ENCODE measurements at regions not wholly inside any gene's neighbourhood (a gene's known extent, or its start where the extent isn't known, plus 50 kb on each side); places are given as distances from the start of the nearest gene placed in this dataset.

DNA sequence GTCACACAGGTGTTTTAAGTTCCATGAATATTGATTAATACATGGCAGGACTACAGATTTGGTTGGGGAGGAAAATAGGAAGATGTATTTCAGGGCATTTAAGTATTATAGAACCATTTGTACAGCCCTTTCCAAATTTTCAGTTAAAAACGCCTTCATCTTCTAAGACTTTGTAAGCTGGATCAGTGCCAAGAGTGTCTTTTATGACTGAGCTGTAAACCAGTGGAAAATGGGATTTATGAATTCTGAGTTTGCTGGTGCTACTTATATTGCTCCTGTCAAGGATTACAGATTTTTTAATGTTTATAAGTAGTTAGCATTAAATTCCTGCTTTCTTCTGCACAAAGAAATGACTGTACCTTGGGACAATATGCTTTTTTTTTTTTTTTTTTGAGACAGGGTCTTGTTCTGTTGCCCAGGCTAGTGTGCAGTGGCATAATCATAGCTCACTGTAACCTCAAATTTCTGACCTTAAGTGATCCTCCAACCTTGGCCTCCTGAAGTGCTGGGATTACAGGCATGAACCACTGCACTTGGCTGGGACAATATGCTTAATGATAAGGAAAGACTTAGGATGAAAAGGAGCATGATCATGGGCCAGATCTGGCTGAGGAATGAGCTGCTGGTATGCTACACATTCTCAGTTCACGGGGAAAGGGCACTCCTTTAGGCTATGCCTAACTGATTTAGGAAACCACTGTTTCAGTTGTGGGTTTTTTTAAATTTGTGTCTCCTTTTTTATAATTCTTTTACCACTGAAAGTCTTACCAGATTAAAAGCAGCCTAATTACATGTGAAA, 113.6 kb upstream of the MTNR1B start:
- POLR2A ChIA-PET, result no interaction called here
- no peaks in the 10 kb centered on the region for H3K4me1 Mint-ChIP-seq
- no peaks in the 10 kb centered on the region for H3K36me3 Mint-ChIP-seq (ENCODE audit: low read depth)
- H3K27ac Mint-ChIP-seq, result no peak overlapping the region
- ATAC-seq (ENCODE audit: low read depth) (no peak), DNase-seq (no peak)
- intact Hi-C loops (cut with micrococcal nuclease), result no loop called here
- CTCF ChIA-PET, result no interaction called here
- no peaks in the 10 kb centered on the region for H3K27me3 Mint-ChIP-seq
- TF ChIP-seq CTCF (IDR thresholded peaks at IDR 0.05), result no peak
- H3K4me3 Mint-ChIP-seq, result no peak overlapping the region
- no peaks in the 10 kb centered on the region for H3K9me3 Mint-ChIP-seq

DNA sequence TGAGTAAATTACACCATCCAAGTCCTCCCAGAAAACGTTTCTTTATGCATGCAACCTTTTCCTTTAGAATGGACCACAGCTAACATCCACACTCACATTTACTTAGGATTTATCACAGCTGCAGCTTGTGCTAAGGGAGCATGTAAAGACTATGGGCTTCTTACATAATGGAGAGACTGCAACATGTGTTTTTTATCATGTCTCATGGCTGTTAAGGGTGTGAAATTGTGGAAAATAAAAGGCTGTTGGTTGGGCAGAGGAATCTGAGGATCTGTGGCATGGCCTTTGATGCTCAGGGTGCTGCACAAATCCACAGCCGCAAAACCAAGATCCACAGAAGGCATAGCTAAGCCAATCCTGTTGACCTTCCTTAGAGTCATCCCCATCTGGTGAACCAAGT, 112.0 kb upstream of the MTNR1B start:
- Mint-ChIP-seq H3K4me1 (no peaks in the 10 kb centered on the region), H3K27ac (no peak overlapping the region), H3K9me3 (no peaks in the 10 kb centered on the region), H3K4me3 (no peak overlapping the region), H3K27me3 (no peaks in the 10 kb centered on the region), H3K36me3 (ENCODE audit: low read depth) (no peaks in the 10 kb centered on the region)
- intact Hi-C loops (cut with micrococcal nuclease), result no loop called here
- POLR2A ChIA-PET, result no interaction called here
- ATAC-seq (ENCODE audit: low read depth), result no peak
- no peak for DNase-seq
- TF ChIP-seq CTCF (IDR thresholded peaks at IDR 0.05), result no peak
- CTCF ChIA-PET, result no interaction called here

GRCh38 chr11:92859156-92859690, 110.2 kb upstream of the MTNR1B start:
- H3K4me1 Mint-ChIP-seq, result no peaks in the 10 kb centered on the region
- no peak overlapping the region for H3K4me3 Mint-ChIP-seq
- H3K27ac Mint-ChIP-seq, result no peak overlapping the region
- intact Hi-C loops (cut with micrococcal nuclease), result no loop called here
- no peaks in the 10 kb centered on the region for H3K36me3 Mint-ChIP-seq (ENCODE audit: low read depth)
- ChIA-PET CTCF (no interaction called here), POLR2A (no interaction called here)
- H3K27me3 Mint-ChIP-seq, result no peaks in the 10 kb centered on the region
- no peak for DNase-seq
- TF ChIP-seq CTCF (IDR thresholded peaks at IDR 0.05), result no peak
- no peaks in the 10 kb centered on the region for H3K9me3 Mint-ChIP-seq
- ATAC-seq (ENCODE audit: low read depth), result no peak

DNA sequence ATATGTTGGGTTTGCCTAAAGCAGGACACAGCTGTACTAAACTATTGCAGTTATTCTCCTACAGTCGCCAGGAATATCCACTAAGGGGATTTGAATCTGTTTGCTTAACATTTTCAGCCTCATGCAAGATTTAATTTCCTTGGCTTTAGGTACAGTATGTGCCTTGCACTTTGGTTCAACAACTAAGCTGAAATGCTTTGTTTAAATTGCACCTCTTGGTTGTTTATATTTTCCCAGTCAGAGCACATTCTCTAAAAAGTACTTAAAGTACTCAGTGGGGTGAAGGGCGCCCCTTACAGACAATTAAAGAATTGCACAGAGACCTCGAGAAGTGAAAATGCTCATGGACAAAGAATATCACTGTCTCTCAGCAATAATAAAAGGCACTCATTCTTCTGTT, 107.8 kb upstream of the MTNR1B start:
- Mint-ChIP-seq H3K4me1 (no peaks in the 10 kb centered on the region), H3K27ac (no peak overlapping the region), H3K36me3 (ENCODE audit: low read depth) (no peaks in the 10 kb centered on the region), H3K27me3 (no peaks in the 10 kb centered on the region), H3K4me3 (no peak overlapping the region), H3K9me3 (no peaks in the 10 kb centered on the region)
- DNase-seq (no peak), ATAC-seq (ENCODE audit: low read depth) (no peak)
- ChIA-PET POLR2A (no interaction called here), CTCF (no interaction called here)
- intact Hi-C loops (cut with micrococcal nuclease), result no loop called here
- no peak for TF ChIP-seq CTCF (IDR thresholded peaks at IDR 0.05)

- Mint-ChIP-seq H3K4me3 (no peak overlapping the region), H3K4me1 (no peaks in the 10 kb centered on the region), H3K36me3 (ENCODE audit: low read depth) (no peaks in the 10 kb centered on the region), H3K9me3 (no peaks in the 10 kb centered on the region), H3K27me3 (no peaks in the 10 kb centered on the region), H3K27ac (no peak overlapping the region)
- intact Hi-C loops (cut with micrococcal nuclease), result no loop called here
- CTCF ChIA-PET, result no interaction called here
- DNase-seq (no peak), ATAC-seq (ENCODE audit: low read depth) (no peak)
- POLR2A ChIA-PET, result no interaction called here
- TF ChIP-seq CTCF (IDR thresholded peaks at IDR 0.05), result no peak
Observed at GRCh38 chr11:92865352-92865751, 104.1 kb upstream of the MTNR1B start.

Data from activated B cell treated with CpG ODN at 0.5 μM for 24 hours (primary cell).